ENCODE measurements at regions not wholly inside any gene's neighbourhood (a gene's known extent, or its start where the extent isn't known, plus 50 kb on each side); places are given as distances from the start of the nearest gene placed in this dataset.
"Not testable (repeated sequence)": the region's sequence is repeated elsewhere in the genome, so short reads cannot be mapped to it uniquely, and the experiment has no call there.

DNA sequence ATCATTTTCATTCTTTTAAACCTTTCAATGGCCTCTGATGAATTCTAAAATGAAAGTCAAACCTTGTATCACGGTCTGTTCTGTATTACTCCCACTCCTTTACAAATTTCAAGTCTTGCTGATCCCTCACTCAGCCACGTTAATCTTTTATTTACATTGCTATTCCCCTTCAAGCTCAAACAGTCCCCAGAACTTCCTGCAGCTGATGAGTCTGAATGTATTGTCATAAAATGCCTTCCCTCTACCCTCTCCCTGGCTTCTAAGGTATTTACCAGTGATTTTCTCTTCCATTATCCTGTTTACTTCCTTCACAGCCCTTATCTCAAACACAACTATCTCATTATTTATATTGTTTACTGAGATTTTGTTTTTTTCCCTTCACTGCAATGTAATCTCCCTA, 562.3 kb upstream of the C9orf72 start:
- Histone ChIP-seq H3K9me3 (no peaks in the 10 kb centered on the region), H3K36me3 (no peaks in the 10 kb centered on the region), H3K27me3 (no peaks in the 10 kb centered on the region), H3K27ac (replicated peaks in 1 of 4) (no peak overlapping the region), H3K4me3 (no peak overlapping the region), H3K4me1 (no peaks in the 10 kb centered on the region)
- WGBS: 37% methylated on average over 2 of the region's 2 CpGs
- no peak for DNase-seq (ENCODE audit: extremely low spot score)
- intact Hi-C loops (cut with DNase I): no loop called here
- TF ChIP-seq POLR2AphosphoS5 (IDR thresholded peaks at IDR 0.05): no peak
- no peak for TF ChIP-seq POLR2A (IDR thresholded peaks at IDR 0.05; ENCODE audit: low read depth)
- TF ChIP-seq EP300 (IDR thresholded peaks at IDR 0.05): no peak
- TF ChIP-seq, protein P1, sequence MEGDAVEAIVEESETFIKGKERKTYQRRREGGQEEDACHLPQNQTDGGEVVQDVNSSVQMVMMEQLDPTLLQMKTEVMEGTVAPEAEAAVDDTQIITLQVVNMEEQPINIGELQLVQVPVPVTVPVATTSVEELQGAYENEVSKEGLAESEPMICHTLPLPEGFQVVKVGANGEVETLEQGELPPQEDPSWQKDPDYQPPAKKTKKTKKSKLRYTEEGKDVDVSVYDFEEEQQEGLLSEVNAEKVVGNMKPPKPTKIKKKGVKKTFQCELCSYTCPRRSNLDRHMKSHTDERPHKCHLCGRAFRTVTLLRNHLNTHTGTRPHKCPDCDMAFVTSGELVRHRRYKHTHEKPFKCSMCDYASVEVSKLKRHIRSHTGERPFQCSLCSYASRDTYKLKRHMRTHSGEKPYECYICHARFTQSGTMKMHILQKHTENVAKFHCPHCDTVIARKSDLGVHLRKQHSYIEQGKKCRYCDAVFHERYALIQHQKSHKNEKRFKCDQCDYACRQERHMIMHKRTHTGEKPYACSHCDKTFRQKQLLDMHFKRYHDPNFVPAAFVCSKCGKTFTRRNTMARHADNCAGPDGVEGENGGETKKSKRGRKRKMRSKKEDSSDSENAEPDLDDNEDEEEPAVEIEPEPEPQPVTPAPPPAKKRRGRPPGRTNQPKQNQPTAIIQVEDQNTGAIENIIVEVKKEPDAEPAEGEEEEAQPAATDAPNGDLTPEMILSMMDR (IDR thresholded peaks at IDR 0.05): no peak

- 83% methylated on average over 2 of the region's 2 CpGs for WGBS
- H3K27ac ChIP-seq (replicated peaks in 1 of 4): no peak overlapping the region
- no peak overlapping the region for H3K4me3 ChIP-seq
- H3K36me3 ChIP-seq: no peaks in the 10 kb centered on the region
- DNase-seq (ENCODE audit: extremely low spot score): no peak
- intact Hi-C loops (cut with DNase I): no loop called here
- no peaks in the 10 kb centered on the region for H3K9me3 ChIP-seq
- H3K27me3 ChIP-seq: no peaks in the 10 kb centered on the region
- no peaks in the 10 kb centered on the region for H3K4me1 ChIP-seq
- no peak for TF ChIP-seq POLR2AphosphoS5 (IDR thresholded peaks at IDR 0.05)
- TF ChIP-seq, protein P1 (IDR thresholded peaks at IDR 0.05): no peak
- TF ChIP-seq EP300 (IDR thresholded peaks at IDR 0.05): no peak
- no peak for TF ChIP-seq POLR2A (IDR thresholded peaks at IDR 0.05; ENCODE audit: low read depth)
Observed at GRCh38 chr9:28136113-28136512, 562.8 kb upstream of the C9orf72 start.

DNA sequence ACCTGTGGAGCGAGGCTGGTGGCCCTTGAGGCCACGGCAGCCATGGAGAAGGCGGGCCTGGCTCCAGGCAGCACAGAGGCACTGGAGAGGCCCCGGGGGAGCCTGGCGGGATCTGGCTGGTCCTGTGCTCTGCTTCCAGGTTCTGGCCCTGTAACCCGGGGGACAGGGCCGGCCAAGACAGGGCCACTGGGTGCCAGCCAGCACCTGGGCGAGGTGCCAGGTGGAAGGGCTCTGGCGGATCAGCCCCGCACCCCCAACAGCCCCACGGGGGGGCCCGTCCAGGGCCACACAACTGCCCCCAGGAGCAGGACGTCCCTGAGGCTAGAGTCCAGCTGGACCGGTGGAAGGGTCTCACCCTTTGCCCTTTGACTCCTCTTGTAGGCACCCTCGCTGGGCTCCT, 574.1 kb upstream of the C9orf72 start:
- H3K27ac ChIP-seq (replicated peaks in 1 of 4); H3K36me3 ChIP-seq; intact Hi-C loops (cut with DNase I); H3K27me3 ChIP-seq; H3K4me1 ChIP-seq; DNase-seq (ENCODE audit: extremely low spot score); H3K4me3 ChIP-seq; H3K9me3 ChIP-seq: not testable (repeated sequence)
- 73% methylated on average over 3 of the region's 15 CpGs for WGBS

DNA sequence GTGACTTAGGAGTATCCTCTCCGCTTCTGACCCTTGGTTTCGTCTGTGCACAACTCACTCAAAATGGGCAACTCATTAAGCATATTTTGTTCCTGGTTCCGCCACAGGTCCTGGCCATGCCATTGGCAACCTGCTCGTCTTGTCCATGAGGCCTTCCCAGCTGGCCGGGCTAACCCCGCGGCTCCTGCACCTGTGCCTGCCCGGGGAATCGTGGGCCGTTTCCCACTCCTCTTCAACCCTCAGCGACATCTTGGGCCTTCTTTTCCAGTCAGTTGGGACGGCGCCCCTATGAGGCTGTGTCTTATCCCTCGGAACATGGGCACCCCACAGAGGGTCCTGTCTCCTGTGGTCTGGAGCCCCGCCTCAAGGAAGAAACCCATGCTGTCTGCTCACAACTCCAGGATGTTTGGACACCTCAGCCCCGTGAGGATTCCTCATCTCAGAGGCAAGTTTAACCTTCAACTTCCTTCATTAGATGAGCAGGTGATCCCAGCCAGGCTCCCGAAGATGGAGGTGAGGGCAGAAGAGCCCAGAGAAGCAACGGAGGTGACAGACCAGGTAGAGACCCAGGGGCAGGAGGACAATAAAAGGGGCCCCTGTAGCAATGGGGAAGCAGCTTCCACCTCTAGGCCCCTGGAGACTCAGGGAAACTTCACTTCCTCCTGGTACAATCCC, 574.8 kb upstream of the C9orf72 start:
- H3K9me3 ChIP-seq; DNase-seq (ENCODE audit: extremely low spot score); H3K36me3 ChIP-seq; H3K27ac ChIP-seq (replicated peaks in 1 of 4); H3K4me1 ChIP-seq; H3K4me3 ChIP-seq; intact Hi-C loops (cut with DNase I); H3K27me3 ChIP-seq: not testable (repeated sequence)
- 82% methylated on average over 16 of the region's 18 CpGs for WGBS

DNA sequence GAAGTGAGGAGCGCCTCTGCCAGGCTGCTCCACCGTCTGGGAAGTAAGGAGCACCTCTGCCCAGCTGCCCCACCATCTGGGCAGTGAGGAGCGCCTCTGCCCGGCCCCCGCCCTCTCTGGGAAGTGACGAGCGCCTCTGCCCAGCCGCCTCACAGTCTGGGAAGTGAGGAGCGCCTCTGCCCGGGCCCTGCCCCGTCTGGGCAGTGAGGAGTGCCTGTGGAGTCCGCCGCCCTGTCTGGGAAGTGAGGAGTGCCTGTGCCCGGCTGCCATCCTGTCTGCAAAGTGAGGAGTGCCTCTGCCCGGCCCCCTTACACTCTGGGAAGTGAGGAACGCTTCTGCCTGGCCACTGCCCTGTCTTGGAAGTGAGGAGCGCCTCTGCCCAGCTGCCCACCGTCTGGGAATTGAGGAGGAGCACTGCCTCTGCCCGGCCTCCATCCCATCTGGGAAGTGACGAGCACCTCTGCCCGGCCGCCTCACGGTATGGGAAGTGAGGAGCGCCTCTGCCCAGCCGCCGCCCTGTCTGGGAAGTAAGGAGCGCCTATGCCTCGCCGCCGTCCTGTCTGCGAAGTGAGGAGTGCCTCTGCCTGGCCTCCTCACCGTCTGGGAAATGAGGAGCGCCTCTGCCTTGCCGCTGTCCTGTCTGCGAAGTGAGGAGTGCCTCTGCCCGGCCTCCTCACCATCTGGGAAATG, 576.2 kb upstream of the C9orf72 start:
- H3K36me3 ChIP-seq; H3K9me3 ChIP-seq; H3K4me3 ChIP-seq; DNase-seq (ENCODE audit: extremely low spot score); H3K4me1 ChIP-seq; intact Hi-C loops (cut with DNase I); H3K27ac ChIP-seq (replicated peaks in 1 of 4); H3K27me3 ChIP-seq: not testable (repeated sequence)
- WGBS: 87% methylated on average over 18 of the region's 36 CpGs

DNA sequence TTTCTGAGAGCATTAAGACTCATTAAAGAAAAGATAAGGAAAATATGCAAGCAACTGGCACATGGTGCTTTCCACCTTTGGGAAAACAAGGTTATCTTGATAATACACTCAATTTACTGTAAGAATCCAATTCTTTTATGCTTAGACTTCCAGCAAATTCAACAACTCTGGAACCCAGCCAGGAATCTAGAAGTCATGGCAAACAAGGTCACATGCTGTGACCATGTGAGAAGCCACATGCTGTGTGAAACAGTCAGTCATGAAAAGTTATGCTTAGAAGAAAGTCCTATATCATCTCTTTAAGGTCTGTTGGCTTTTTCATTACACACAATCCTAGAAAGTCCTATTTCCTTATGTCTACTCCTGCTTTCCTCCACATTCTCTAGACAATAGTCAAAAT, 581.8 kb upstream of the C9orf72 start:
- Histone ChIP-seq H3K27ac (replicated peaks in 1 of 4) (no peak overlapping the region), H3K27me3 (no peaks in the 10 kb centered on the region), H3K4me3 (no peak overlapping the region), H3K9me3 (no peaks in the 10 kb centered on the region), H3K4me1 (no peaks in the 10 kb centered on the region), H3K36me3 (no peaks in the 10 kb centered on the region)
- TF ChIP-seq POLR2AphosphoS5 (IDR thresholded peaks at IDR 0.05) (no peak), POLR2A (IDR thresholded peaks at IDR 0.05; ENCODE audit: low read depth) (no peak), EP300 (IDR thresholded peaks at IDR 0.05) (no peak)
- TF ChIP-seq, protein P1 (IDR thresholded peaks at IDR 0.05): no peak
- no peak for DNase-seq (ENCODE audit: extremely low spot score)
- intact Hi-C loops (cut with DNase I): no loop called here

Data from esophagus muscularis mucosa (tissue), 4 donors.